ENCODE measurements at regions not wholly inside any gene's neighbourhood (a gene's known extent, or its start where the extent isn't known, plus 50 kb on each side); places are given as distances from the start of the nearest gene placed in this dataset.
"Not testable (repeated sequence)": the region's sequence is repeated elsewhere in the genome, so short reads cannot be mapped to it uniquely, and the experiment has no call there.

DNA sequence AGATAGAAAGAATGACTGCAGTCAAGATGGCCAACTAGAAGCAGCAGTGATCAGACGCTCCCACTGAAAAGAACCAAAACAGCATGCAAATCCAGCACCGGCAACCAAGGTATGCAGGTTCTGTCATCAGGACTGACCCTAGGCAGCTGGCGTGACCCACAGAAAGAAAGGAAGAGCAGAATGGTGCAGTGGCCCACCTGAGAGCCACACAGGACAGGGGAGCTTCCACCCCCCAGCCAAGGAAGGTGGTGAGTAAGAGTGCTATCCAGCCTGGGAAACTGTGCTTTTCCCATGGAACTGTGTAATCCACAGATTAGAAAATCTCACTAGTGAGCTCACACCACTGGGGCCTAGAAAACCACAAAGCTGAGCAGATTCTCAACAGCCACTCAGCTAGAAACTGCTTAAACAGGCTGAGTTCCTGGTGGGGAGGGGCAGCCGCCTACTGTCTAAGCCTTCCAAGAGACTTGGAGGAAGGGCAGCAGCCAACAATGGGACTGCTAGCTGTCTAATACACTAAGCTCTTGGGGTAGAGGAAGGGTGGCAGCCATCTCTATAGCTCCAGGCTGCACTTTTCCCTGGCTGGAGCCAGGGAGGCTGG, 127.9 kb downstream of the EVA1A start:
- no peak for DNase-seq (ENCODE audit: extremely low read depth, low read depth, low spot score)

DNA sequence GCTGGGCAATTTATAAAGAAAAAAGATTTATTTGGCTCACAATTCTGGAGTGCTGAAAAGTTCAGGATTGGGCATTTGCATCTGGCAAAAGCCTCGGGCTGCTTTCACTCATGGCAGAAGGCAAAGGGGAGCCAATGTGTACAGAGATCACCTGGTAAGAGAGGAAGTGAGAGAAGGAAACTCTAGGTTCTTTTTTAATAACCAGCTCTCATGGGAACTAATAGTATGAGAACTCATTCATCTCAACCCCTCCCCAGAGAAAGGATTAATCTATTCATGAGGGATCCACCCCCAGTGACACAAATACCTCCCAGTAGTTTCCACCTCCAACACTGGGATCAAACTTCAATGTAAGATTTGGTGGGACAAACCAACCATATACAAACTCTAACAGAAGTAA, 129.0 kb downstream of the EVA1A start:
- no peak for DNase-seq (ENCODE audit: extremely low read depth, low read depth, low spot score)

DNA sequence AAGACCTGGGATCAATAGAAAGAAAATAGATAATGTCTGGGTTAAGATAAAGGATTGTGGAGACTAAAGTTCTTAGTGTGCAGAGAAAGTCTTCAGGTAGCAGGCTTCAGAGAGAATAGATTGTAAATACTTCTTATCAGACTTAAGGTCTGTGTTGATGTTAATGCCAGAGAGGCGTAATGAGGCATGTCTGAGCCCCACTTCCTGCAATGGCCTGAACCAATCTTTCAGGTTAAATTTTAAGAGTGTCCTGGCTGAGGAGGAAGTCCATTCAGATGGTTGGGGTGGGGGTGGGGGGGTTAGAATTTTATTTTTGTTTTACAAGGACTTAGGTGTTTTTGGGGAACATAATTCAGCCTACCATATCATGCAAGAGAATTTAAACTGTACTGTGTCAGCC, 129.5 kb downstream of the EVA1A start:
- DNase-seq (ENCODE audit: extremely low read depth, low read depth, low spot score) = no peak

GRCh38 chr2:75430449-75430848, 130.3 kb downstream of the EVA1A start:
- not testable (repeated sequence) for DNase-seq (ENCODE audit: extremely low read depth, low read depth, low spot score)

- no peak for DNase-seq (ENCODE audit: extremely low read depth, low read depth, low spot score)
These were observed 131.9 kb downstream of the EVA1A start for GRCh38 chr2:75428646-75429443.

- DNase-seq (ENCODE audit: extremely low read depth, low read depth, low spot score) = no peak
These were observed 132.7 kb downstream of the EVA1A start for GRCh38 chr2:75428060-75428459.

DNA sequence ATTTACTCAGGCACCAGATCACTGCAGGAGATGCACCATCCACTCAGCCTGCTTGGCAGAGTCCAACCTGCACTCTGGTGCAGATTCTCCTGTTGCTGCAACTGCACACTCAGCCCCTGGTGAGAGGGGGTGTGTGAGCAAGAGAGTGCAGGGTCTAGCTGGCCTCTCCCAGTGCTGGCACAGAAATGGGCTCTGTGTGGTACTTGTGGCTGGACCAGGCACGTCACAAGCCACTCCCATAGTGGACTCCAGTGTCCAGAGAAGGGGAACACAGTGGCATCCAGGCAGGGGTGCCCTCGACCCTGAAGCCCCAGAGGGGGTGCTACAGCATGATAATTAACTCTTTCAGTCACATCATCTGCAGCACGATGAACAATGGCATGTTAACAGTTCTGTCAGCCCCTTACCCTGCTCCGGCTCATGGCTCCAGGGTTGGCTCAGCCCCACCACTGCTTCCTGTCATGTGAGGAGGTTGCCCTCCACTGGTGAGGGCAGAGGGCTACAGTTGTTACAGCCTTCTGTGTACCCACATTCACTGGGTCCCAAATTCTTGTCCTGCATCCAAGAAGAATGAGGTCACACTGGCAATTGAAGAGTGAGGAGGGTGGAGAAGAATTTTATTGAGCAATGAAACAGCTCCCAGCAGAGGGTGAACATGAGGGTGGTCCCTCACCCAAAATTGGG, 135.7 kb downstream of the EVA1A start:
- DNase-seq (ENCODE audit: extremely low read depth, low read depth, low spot score) = no peak

GRCh38 chr2:75421986-75422385, 138.8 kb downstream of the EVA1A start:
- no peak for DNase-seq (ENCODE audit: extremely low read depth, low read depth, low spot score)

DNA sequence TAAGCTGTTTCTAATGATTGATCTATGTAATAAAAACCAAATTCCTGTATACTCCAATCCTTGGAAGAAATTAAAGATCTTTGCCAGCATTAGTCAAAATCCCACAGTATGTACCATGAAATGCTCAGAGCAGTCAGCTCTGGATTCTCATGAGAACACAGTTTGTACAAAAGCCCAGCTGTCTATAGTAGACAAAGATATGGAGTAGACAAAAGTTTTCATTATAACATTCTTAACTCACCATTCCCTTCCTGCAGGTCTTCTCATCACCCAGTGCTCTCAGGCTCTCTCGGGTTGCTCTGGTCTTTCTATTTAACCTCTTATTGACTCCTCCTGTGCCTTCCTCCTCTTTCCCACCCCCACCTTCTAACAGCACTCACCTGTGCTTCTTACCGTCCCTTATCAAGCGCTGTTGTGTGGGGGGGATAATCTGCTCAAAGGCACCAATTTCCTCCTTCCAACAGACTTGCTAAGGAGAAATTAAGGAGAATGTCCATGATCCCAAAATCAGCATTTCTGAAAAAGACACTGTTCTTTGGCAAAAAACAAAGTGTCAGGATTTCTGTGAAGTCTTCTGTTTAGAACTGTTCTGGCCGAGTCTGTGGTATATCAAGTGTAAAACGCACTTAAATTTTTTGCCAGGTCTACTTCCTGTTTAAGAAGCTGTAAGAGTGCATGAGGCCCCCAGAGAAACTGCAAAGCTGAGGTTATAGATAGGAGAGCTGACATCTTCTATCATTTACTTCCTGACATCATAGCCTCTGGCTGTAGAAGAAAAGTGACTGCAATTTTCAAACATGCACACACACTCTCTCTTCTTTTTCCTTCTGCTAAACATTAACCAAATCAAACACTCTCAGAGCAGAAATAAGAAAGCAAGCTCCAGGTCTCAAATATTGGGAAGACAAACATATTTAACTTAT, 144.1 kb downstream of the EVA1A start:
- no peak for DNase-seq (ENCODE audit: extremely low read depth, low read depth, low spot score)

- no peak for DNase-seq (ENCODE audit: extremely low read depth, low read depth, low spot score)
These were observed 145.0 kb downstream of the EVA1A start for GRCh38 chr2:75415731-75416130.

DNA sequence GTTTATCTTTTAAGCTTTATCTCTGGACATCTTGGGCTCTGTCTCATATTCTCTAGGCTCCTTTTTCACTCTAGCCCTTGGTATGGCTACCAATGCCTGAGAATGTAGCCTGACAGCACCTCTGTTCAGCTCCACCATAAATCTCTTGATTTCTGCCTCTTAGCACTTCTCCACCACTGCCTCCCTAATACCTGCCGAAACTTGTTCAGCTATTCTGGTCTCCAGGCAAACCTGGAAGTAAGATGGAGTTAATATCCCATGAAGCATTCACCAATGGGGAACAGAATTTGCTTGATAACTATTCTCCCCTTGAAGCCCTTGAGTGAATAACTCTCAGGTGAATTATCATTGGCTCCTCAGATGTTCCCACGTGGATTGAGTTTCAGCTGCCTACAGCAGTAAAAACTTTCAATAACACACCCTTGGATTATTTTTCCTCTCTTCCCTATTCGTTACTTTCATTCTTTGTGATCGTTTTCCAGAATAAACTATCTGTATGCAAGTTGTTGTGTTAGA, 145.6 kb downstream of the EVA1A start:
- no peak for DNase-seq (ENCODE audit: extremely low read depth, low read depth, low spot score)

DNA sequence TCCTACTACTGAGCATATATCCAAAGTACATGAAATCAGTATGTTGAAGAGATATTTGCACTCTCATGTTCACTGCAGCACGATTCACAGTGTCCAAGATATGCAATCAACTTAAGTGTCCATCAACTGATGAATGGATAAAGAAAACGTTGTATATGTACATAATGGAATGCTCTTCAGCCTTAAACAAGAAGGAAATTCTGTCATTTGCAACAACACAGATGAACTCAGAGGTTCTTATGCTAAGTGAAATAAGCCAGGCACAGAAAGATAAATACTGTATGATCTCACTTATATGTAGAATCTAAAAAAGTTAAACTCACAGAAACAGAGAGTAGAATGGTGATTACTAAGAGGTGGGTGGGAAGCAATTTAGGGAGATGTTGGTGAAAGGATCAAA, 149.2 kb downstream of the EVA1A start:
- DNase-seq (ENCODE audit: extremely low read depth, low read depth, low spot score) = no peak

- no peak for DNase-seq (ENCODE audit: extremely low read depth, low read depth, low spot score)
These were observed 150.0 kb downstream of the EVA1A start for GRCh38 chr2:75410702-75411101.

- DNase-seq (ENCODE audit: extremely low read depth, low read depth, low spot score) = no peak
These were observed 152.0 kb downstream of the EVA1A start for GRCh38 chr2:75408771-75409170.

DNA sequence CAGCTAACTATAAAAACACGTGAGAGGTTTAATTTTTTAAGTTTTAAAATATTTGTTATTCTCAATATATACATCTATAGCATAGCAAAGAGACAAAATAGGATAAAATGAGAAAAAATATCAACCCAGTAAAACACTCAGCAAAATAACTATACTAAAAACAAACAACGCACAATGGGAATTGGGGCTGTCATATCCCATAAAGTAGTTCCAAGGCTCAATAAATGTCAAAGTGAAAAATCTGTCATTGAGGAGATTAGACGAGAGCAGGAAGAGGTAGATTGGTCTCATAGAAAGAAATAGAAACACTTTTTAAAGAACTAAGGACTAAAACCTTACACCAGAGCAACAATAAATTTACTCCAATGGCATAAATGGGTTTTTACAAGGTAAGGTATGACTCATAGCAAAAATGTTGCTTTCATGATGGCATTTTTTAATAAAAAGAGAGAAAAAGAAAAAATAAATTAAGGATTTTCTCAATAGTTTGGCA, 153.7 kb downstream of the EVA1A start:
- no peak for DNase-seq (ENCODE audit: extremely low read depth, low read depth, low spot score)

- no peak for DNase-seq (ENCODE audit: extremely low read depth, low read depth, low spot score)
These were observed 154.6 kb downstream of the EVA1A start for GRCh38 chr2:75406131-75406581.

GRCh38 chr2:75405000-75405399, 155.7 kb downstream of the EVA1A start:
- no peak for DNase-seq (ENCODE audit: extremely low read depth, low read depth, low spot score)

GRCh38 chr2:75403991-75404428, 156.7 kb downstream of the EVA1A start:
- DNase-seq (ENCODE audit: extremely low read depth, low read depth, low spot score) = peak; percentile 18

- DNase-seq (ENCODE audit: extremely low read depth, low read depth, low spot score) = no peak
These were observed 164.4 kb downstream of the EVA1A start for GRCh38 chr2:75396314-75396713.

- DNase-seq (ENCODE audit: extremely low read depth, low read depth, low spot score) = not testable (repeated sequence)
These were observed 166.0 kb downstream of the EVA1A start for GRCh38 chr2:75394764-75395163.
